ENCODE measurements at regions not wholly inside any gene's neighbourhood (a gene's known extent, or its start where the extent isn't known, plus 50 kb on each side); places are given as distances from the start of the nearest gene placed in this dataset.

GRCh38 chr4:23311983-23312382, 577.9 kb downstream of the PPARGC1A start:
- intact Hi-C loops (cut with micrococcal nuclease), result no loop called here
- Histone ChIP-seq H3K56ac (ENCODE audit: extremely low read depth, insufficient read depth, low read length) (no peak overlapping the region), H3K23ac (ENCODE audit: low read depth, low read length) (no peak overlapping the region), H2AFZ (replicated peaks; ENCODE audit: low read length, poor library complexity) (no peak overlapping the region), H3K4ac (ENCODE audit: low read depth, low read length) (no peak overlapping the region), H3K9me3 (ENCODE audit: control insufficient read depth, insufficient read depth, low read length) (no peaks in the 10 kb centered on the region), H4K91ac (ENCODE audit: insufficient read depth, low read depth, low read length) (no peak overlapping the region), H3K9me1 (ENCODE audit: insufficient read depth, low read length) (no peaks in the 10 kb centered on the region), H2AK9ac (replicated peaks; ENCODE audit: low read depth, low read length, poor library complexity) (no peak overlapping the region), H2BK20ac (ENCODE audit: low read depth, low read length) (no peak overlapping the region), H2BK15ac (ENCODE audit: low read depth, low read length) (no peak overlapping the region), H3K27ac (ENCODE audit: insufficient read depth, low read length) (no peak overlapping the region), H2AK5ac (ENCODE audit: low read depth, low read length) (no peak overlapping the region), H4K5ac (ENCODE audit: low read depth, low read length) (no peak overlapping the region), H3K36me3 (ENCODE audit: control insufficient read depth, insufficient read depth, low read length) (no peaks in the 10 kb centered on the region), H4K8ac (ENCODE audit: low read depth in 2 of 2, low read length in 2 of 2) (no peak overlapping the region), H2BK5ac (ENCODE audit: low read depth, low read length, poor library complexity, severe bottlenecking) (no peak overlapping the region), H3K27me3 (ENCODE audit: control insufficient read depth, insufficient read depth, low read length) (no peaks in the 10 kb centered on the region), H3K14ac (replicated peaks; ENCODE audit: low read depth, low read length) (no peak overlapping the region), H2BK120ac (ENCODE audit: low read depth, low read length) (no peak overlapping the region), H3K4me2 (ENCODE audit: low read depth, low read length) (no peak overlapping the region), H3K79me1 (ENCODE audit: low read depth in 1 of 2, low read length in 2 of 2) (no peaks in the 10 kb centered on the region), H3K4me3 (ENCODE audit: insufficient read depth, low read depth, low read length) (no peak overlapping the region), H3K9ac (ENCODE audit: low read depth, low read length) (no peak overlapping the region), H4K20me1 (ENCODE audit: insufficient read depth, low read length) (no peaks in the 10 kb centered on the region), H3K4me1 (ENCODE audit: control insufficient read depth, insufficient read depth, low read length) (no peaks in the 10 kb centered on the region), H3K18ac (ENCODE audit: low read depth, low read length) (no peak overlapping the region)
- WGBS, 2 experiments (ENCODE audit: extremely low coverage in 2 of 2, insufficient read length in 1 of 2), result 37% methylated on average over 2 of the region's 3 CpGs; no CpG with 5 or more reads in 1 of the 2 experiments
- ChIA-PET POLR2A (ENCODE audit: unreplicated experiment) (no interaction called here), CTCF (interaction anchor here (0.5 kb wide), 1 partner anchor 493 kb away, joined by 4 read pairs; no protein-coding TSS in a partner anchor)
- in situ Hi-C loops (cut with MboI; ENCODE audit: low sequenced_read_pairs), result no loop called here
- no TSS peak for BruUV-seq (replicated peaks)
- ATAC-seq (ENCODE audit: low read depth), result no peak
- TF ChIP-seq MAFK (IDR thresholded peaks at IDR 0.05; ENCODE audit: low read depth, low read length) (no peak), CHD1 (IDR thresholded peaks at IDR 0.05; ENCODE audit: low read depth, low read length) (no peak), RFX5 (IDR thresholded peaks at IDR 0.05; ENCODE audit: low read depth, low read length) (no peak), CEBPB (IDR thresholded peaks at IDR 0.05; ENCODE audit: low read depth, low read length) (0 out of 2 replicates have a peak, but pooled peaks have one; percentile 48), POLR2A (IDR thresholded peaks at IDR 0.05; ENCODE audit: low read depth, low read length) (no peak), MXI1 (IDR thresholded peaks at IDR 0.05; ENCODE audit: borderline replicate concordance, low read depth, low read length) (no peak), FOS (IDR thresholded peaks at IDR 0.05; ENCODE audit: low read depth, low read length) (no peak)
- dilution Hi-C loops (cut with HindIII; ENCODE audit: low sequenced_read_pairs, unreplicated experiment), result no loop called here
- no peak for DNase-seq
